ENCODE measurements at regions not wholly inside any gene's neighbourhood (a gene's known extent, or its start where the extent isn't known, plus 50 kb on each side); places are given as distances from the start of the nearest gene placed in this dataset.

DNA sequence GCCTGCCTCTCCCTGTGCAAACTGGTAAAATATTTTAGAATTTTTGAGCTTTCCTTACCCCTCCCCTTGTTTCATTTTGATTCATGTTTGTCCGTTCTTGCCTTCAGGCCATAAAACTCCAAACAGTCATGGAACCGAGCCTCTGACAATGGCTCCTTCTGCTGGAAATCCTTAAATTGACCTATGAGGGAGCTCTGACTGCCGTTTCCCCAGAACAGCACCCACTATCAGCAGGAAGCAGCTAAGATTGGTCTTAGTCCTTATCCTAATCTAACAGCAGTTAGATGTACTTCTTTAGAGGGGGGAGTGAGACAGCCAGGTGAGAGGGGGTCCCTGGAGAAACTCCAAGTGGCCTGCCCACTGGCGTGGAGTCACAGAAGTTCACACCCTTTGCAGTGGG is 106.7 kb downstream of the FAM174A start:
- TF ChIP-seq, protein P1, sequence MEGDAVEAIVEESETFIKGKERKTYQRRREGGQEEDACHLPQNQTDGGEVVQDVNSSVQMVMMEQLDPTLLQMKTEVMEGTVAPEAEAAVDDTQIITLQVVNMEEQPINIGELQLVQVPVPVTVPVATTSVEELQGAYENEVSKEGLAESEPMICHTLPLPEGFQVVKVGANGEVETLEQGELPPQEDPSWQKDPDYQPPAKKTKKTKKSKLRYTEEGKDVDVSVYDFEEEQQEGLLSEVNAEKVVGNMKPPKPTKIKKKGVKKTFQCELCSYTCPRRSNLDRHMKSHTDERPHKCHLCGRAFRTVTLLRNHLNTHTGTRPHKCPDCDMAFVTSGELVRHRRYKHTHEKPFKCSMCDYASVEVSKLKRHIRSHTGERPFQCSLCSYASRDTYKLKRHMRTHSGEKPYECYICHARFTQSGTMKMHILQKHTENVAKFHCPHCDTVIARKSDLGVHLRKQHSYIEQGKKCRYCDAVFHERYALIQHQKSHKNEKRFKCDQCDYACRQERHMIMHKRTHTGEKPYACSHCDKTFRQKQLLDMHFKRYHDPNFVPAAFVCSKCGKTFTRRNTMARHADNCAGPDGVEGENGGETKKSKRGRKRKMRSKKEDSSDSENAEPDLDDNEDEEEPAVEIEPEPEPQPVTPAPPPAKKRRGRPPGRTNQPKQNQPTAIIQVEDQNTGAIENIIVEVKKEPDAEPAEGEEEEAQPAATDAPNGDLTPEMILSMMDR (IDR thresholded peaks at IDR 0.05): no peak
- no peak overlapping the region for H3K27ac ChIP-seq
- intact Hi-C loops (cut with DNase I): no loop called here

DNA sequence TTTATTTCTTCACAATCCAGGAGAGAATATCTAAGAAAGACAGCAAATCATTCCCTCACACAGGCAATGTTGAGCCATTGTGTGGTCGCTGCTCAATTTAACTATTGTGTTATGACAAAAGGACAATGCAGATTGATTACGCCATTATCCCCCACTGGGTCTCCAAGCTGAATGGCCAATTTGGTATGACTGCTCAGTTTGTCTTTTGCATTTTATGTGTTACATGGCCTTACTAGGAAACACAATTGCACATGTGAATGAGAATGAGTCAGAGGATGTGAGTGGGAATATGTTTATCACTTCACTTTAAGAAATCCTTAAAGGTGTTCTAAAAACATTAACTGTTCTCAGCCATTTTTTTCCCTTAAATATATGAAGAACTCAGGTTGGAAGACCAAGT is 108.3 kb downstream of the FAM174A start:
- no peaks in the 10 kb centered on the region for H3K36me3 ChIP-seq
- no peak overlapping the region for H3K9ac ChIP-seq (ENCODE audit: low read depth in 2 of 2, low read length in 2 of 2)
- no peak for DNase-seq
- intact Hi-C loops (cut with DNase I): no loop called here
- no peaks in the 10 kb centered on the region for H3K4me1 ChIP-seq
- TF ChIP-seq, protein P1 (IDR thresholded peaks at IDR 0.05): no peak
- no peak overlapping the region for H3K27ac ChIP-seq
- H3K4me3 ChIP-seq: no peak overlapping the region
- H3K27me3 ChIP-seq: no peaks in the 10 kb centered on the region
- H3K9me3 ChIP-seq: no peaks in the 10 kb centered on the region

More for the DNA sequence above, 106.7 kb downstream of the FAM174A start:
- Histone ChIP-seq H3K27me3 (no peaks in the 10 kb centered on the region), H3K4me1 (no peaks in the 10 kb centered on the region), H3K4me3 (no peak overlapping the region), H3K9ac (ENCODE audit: low read depth in 2 of 2, low read length in 2 of 2) (no peak overlapping the region), H3K36me3 (no peaks in the 10 kb centered on the region), H3K9me3 (no peaks in the 10 kb centered on the region)
- no peak for DNase-seq

DNA sequence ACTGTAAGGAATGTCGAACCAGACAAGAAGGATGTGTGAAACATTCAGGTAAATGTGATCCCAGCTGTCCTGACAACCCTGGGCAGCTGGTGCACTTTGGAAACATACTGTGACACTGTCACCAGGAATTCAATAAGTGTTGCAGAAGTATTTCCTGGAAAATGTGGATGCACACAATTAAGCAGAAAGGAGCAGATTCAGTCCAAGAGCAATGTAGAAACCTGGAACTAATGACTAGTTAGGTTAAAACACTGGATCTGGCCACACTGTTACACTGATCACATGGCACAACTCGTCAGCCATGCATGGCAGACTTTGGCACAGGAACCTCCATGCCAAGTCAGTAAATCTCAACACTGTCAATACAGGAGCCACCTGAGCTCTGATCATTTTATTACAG is 109.0 kb downstream of the FAM174A start:
- Histone ChIP-seq H3K9me3 (no peaks in the 10 kb centered on the region), H3K4me1 (no peaks in the 10 kb centered on the region), H3K27me3 (no peaks in the 10 kb centered on the region), H3K4me3 (no peak overlapping the region), H3K9ac (ENCODE audit: low read depth in 2 of 2, low read length in 2 of 2) (no peak overlapping the region), H3K36me3 (no peaks in the 10 kb centered on the region), H3K27ac (no peak overlapping the region)
- intact Hi-C loops (cut with DNase I): no loop called here
- DNase-seq: no peak
- TF ChIP-seq, protein P1 (IDR thresholded peaks at IDR 0.05): no peak

DNA sequence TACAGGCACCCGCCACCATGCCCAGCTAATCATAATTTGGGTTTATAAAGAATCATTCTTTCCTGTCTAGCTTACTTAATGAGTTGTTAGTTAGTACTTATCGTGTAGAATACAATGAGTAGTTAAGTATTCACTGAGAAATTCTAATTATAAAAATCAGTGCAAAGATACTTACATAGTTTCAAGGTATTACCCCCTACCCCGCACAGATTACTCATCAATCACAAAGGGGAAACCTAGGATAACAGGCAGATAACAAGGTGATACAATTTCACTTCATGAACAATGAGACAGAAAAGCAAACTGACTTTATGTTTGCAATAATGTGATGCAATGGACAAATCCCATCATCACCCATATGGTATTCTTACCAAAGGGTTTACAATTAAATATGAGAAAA is 109.6 kb downstream of the FAM174A start:
- Histone ChIP-seq H3K27me3 (no peaks in the 10 kb centered on the region), H3K4me3 (no peak overlapping the region), H3K27ac (no peak overlapping the region), H3K36me3 (no peaks in the 10 kb centered on the region), H3K4me1 (no peaks in the 10 kb centered on the region), H3K9me3 (no peaks in the 10 kb centered on the region), H3K9ac (ENCODE audit: low read depth in 2 of 2, low read length in 2 of 2) (no peak overlapping the region)
- no peak for DNase-seq
- intact Hi-C loops (cut with DNase I): no loop called here
- TF ChIP-seq, protein P1 (IDR thresholded peaks at IDR 0.05): no peak

DNA sequence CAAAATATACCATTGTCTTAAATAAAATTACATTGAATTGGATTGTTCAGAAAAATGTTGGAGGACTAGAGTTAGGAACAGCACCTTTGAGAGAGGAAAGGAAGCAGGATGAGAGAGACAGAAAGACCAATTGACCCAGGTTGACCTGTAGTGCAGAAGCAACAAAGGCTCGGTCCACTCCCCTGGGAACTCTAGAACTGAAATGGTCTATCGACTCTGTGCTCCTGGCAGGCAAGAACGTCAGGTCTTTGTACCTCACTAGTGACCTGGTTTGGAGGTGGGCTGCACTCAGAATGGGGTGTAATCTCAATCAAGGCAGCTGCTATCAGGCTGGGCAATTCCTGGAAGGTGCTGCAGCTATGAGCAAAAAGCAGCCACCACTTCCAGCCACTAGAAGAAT is 110.8 kb downstream of the FAM174A start:
- intact Hi-C loops (cut with DNase I): no loop called here
- H3K27me3 ChIP-seq: no peaks in the 10 kb centered on the region
- no peak overlapping the region for H3K9ac ChIP-seq (ENCODE audit: low read depth in 2 of 2, low read length in 2 of 2)
- TF ChIP-seq, protein P1 (IDR thresholded peaks at IDR 0.05): no peak
- no peaks in the 10 kb centered on the region for H3K9me3 ChIP-seq
- H3K4me3 ChIP-seq: no peak overlapping the region
- no peaks in the 10 kb centered on the region for H3K4me1 ChIP-seq
- DNase-seq: no peak
- no peaks in the 10 kb centered on the region for H3K36me3 ChIP-seq
- no peak overlapping the region for H3K27ac ChIP-seq

DNA sequence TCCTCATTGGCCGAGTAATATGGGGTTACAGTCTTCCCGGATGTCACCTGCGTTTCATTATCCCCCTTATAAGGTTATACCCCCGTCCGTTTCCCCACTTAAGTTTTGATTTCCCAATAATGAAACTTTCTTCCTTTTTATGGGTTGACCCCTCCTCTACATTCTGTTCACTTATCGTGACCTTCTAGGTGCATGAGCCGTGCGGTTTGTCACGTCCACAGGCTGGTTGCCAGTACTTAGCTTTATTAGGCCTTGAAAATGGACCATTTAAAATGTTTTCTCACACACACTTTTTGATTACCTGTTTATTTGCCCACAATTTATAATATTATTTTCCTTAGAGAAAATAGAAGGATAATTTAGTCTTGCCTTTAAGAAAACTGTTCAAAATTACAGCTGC is 111.5 kb downstream of the FAM174A start:
- H3K36me3 ChIP-seq: no peaks in the 10 kb centered on the region
- no peaks in the 10 kb centered on the region for H3K27me3 ChIP-seq
- no peak overlapping the region for H3K9ac ChIP-seq (ENCODE audit: low read depth in 2 of 2, low read length in 2 of 2)
- TF ChIP-seq, protein P1 (IDR thresholded peaks at IDR 0.05): no peak
- no peak overlapping the region for H3K4me3 ChIP-seq
- no peak for DNase-seq
- no peaks in the 10 kb centered on the region for H3K9me3 ChIP-seq
- intact Hi-C loops (cut with DNase I): no loop called here
- no peak overlapping the region for H3K27ac ChIP-seq
- H3K4me1 ChIP-seq: no peaks in the 10 kb centered on the region

Measured in colonic mucosa (tissue), 4 donors.